ENCODE measurements at regions not wholly inside any gene's neighbourhood (a gene's known extent, or its start where the extent isn't known, plus 50 kb on each side); places are given as distances from the start of the nearest gene placed in this dataset.

GRCh38 chr2:7989823-7990222, 692.0 kb upstream of the ID2 start:
- H3K79me2 ChIP-seq (replicated peaks; ENCODE audit: insufficient read depth, low read length) = no peaks in the 10 kb centered on the region
- H2AFZ ChIP-seq (ENCODE audit: low read depth, low read length) = no peak overlapping the region
- no peak overlapping the region for H3K4me3 ChIP-seq (ENCODE audit: low read length)
- no peak overlapping the region for H3K9ac ChIP-seq (ENCODE audit: low read length)
- H3K27me3 ChIP-seq (ENCODE audit: insufficient read depth, low read depth, low read length) = no peaks in the 10 kb centered on the region
- H3K36me3 ChIP-seq (ENCODE audit: insufficient read depth, low read length) = no peaks in the 10 kb centered on the region
- H3F3A ChIP-seq (ENCODE audit: insufficient read depth, low read length, poor library complexity, severe bottlenecking) = no peaks in the 10 kb centered on the region
- H4K20me1 ChIP-seq (ENCODE audit: insufficient read depth) = no peaks in the 10 kb centered on the region
- no peak overlapping the region for H3K27ac ChIP-seq (ENCODE audit: low read length)
- H3K9me3 ChIP-seq (ENCODE audit: low read length) = no peaks in the 10 kb centered on the region
- TF ChIP-seq TAF1 (IDR thresholded peaks at IDR 0.05; ENCODE audit: low read depth) = no peak
- TF ChIP-seq EZH2 (IDR thresholded peaks at IDR 0.05; ENCODE audit: borderline replicate concordance, insufficient read depth, low read length, poor library complexity, severe bottlenecking) = no peak
- no peak for TF ChIP-seq CTCF (IDR thresholded peaks at IDR 0.05; ENCODE audit: poor library complexity, severe bottlenecking)
- TF ChIP-seq MXI1 (conservative IDR thresholded peaks at IDR 0.05; ENCODE audit: poor library complexity, severe bottlenecking) = no peak
- TF ChIP-seq REST (IDR thresholded peaks at IDR 0.05; ENCODE audit: borderline replicate concordance) = no peak
- no peak for TF ChIP-seq RAD21 (conservative IDR thresholded peaks at IDR 0.05)
- no peak for TF ChIP-seq EP300 (conservative IDR thresholded peaks at IDR 0.05; ENCODE audit: poor library complexity, severe bottlenecking)
- no peak for TF ChIP-seq POLR2AphosphoS5 (IDR thresholded peaks at IDR 0.05)
- TF ChIP-seq SMC3 (conservative IDR thresholded peaks at IDR 0.05; ENCODE audit: poor library complexity) = no peak
- H3K9me2 ChIP-seq (ENCODE audit: insufficient read depth, low read length) = no peaks in the 10 kb centered on the region
- no peak overlapping the region for H3K4me2 ChIP-seq (ENCODE audit: low read length)

DNA sequence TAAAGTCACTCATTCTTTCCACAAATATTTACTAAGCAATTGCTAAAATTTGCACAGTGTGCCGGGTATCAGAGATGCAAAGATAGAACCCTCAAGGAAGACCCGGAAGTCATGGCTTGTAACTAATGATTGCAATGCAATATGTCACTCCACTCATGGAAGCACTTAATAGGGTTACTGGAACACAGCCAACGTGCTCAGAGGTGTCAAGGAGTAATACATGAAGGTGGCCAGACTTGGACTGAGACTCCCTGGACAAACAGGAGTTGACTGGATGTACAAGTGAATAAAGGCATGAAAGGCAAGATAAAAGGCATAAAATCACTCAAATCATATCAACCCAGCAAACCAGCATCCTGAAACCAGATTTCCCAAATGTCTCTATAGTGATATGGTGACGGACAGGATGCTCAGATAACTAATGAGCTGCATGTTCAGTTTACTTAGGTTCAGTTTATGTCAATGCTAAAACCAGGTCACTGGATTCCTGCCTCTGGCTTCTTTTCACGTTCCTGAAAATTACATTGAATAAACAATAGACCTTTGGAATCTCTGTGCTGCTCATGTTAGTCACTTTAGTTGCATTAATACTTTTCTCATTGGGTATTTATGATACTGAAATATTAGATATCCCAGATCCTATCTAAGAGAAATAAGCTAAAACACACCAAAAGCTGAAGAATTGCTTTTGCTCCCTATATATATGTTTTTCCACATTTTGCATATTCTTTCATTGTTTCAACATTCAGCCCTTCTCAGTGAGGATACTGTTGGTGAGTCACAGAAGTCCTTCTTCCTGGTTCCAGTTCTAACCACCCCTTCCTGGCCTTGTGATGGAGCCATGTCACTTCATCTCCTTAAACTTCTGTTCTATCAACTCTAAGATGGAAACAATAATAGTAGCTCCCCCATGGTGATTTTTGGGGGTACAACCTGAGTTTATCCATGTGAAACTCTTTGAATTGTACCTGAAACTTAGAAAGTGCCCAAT, 688.9 kb upstream of the ID2 start:
- Histone ChIP-seq H3K79me2 (replicated peaks; ENCODE audit: insufficient read depth, low read length) (no peaks in the 10 kb centered on the region), H3K9me3 (ENCODE audit: low read length) (no peaks in the 10 kb centered on the region), H3K4me3 (ENCODE audit: low read length) (no peak overlapping the region), H3K27me3 (ENCODE audit: insufficient read depth, low read depth, low read length) (no peaks in the 10 kb centered on the region), H3K9me2 (ENCODE audit: insufficient read depth, low read length) (no peaks in the 10 kb centered on the region), H3K9ac (ENCODE audit: low read length) (no peak overlapping the region), H4K20me1 (ENCODE audit: insufficient read depth) (no peaks in the 10 kb centered on the region), H3K27ac (ENCODE audit: low read length) (no peak overlapping the region), H3K4me2 (ENCODE audit: low read length) (no peak overlapping the region), H3K36me3 (ENCODE audit: insufficient read depth, low read length) (no peaks in the 10 kb centered on the region), H3F3A (ENCODE audit: insufficient read depth, low read length, poor library complexity, severe bottlenecking) (no peaks in the 10 kb centered on the region), H2AFZ (ENCODE audit: low read depth, low read length) (no peak overlapping the region)
- TF ChIP-seq MXI1 (conservative IDR thresholded peaks at IDR 0.05; ENCODE audit: poor library complexity, severe bottlenecking) (no peak), EP300 (conservative IDR thresholded peaks at IDR 0.05; ENCODE audit: poor library complexity, severe bottlenecking) (no peak), EZH2 (IDR thresholded peaks at IDR 0.05; ENCODE audit: borderline replicate concordance, insufficient read depth, low read length, poor library complexity, severe bottlenecking) (no peak), SMC3 (conservative IDR thresholded peaks at IDR 0.05; ENCODE audit: poor library complexity) (no peak), POLR2AphosphoS5 (IDR thresholded peaks at IDR 0.05) (no peak), REST (IDR thresholded peaks at IDR 0.05; ENCODE audit: borderline replicate concordance) (no peak), RAD21 (conservative IDR thresholded peaks at IDR 0.05) (no peak), TAF1 (IDR thresholded peaks at IDR 0.05; ENCODE audit: low read depth) (no peak), CTCF (IDR thresholded peaks at IDR 0.05; ENCODE audit: poor library complexity, severe bottlenecking) (no peak)

Data from neural cell (in vitro differentiated cells).